ENCODE measurements at regions not wholly inside any gene's neighbourhood (a gene's known extent, or its start where the extent isn't known, plus 50 kb on each side); places are given as distances from the start of the nearest gene placed in this dataset.

DNA sequence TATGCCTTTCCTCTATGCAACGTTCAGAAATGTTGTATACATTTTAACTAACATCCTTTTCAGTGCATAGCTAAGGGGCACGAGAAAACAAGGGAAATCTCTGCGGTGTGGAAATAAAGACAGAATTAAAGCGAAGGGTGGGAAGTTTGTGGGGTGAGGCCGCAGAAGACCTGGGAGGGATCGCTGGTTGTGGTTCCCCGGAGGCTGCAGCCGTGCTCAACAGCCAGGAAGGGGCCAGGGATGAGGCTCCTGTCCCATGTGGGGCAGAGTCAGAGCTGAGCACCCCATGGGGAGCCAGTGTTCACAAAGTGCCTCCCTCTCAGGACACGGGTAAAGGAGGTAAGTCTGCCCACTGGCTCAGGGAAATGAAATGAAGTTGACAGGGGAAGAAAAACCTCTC is 67.5 kb downstream of the MYEOV start:
- TF ChIP-seq, protein P1, sequence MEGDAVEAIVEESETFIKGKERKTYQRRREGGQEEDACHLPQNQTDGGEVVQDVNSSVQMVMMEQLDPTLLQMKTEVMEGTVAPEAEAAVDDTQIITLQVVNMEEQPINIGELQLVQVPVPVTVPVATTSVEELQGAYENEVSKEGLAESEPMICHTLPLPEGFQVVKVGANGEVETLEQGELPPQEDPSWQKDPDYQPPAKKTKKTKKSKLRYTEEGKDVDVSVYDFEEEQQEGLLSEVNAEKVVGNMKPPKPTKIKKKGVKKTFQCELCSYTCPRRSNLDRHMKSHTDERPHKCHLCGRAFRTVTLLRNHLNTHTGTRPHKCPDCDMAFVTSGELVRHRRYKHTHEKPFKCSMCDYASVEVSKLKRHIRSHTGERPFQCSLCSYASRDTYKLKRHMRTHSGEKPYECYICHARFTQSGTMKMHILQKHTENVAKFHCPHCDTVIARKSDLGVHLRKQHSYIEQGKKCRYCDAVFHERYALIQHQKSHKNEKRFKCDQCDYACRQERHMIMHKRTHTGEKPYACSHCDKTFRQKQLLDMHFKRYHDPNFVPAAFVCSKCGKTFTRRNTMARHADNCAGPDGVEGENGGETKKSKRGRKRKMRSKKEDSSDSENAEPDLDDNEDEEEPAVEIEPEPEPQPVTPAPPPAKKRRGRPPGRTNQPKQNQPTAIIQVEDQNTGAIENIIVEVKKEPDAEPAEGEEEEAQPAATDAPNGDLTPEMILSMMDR (conservative IDR thresholded peaks at IDR 0.05; ENCODE audit: low read depth, low read length), result no peak
- TF ChIP-seq EZH2 (IDR thresholded peaks at IDR 0.05; ENCODE audit: low read length, unreplicated experiment), result no peak
